Sigmoid colon (tissue), 4 donors: ENCODE measurements at regions not wholly inside any gene's neighbourhood (a gene's known extent, or its start where the extent isn't known, plus 50 kb on each side); places are given as distances from the start of the nearest gene placed in this dataset.

Experiments
- CTCF ChIP-seq, 4 experiments: fragments of 450-650 bp in 3 of 4; fragments of 200-600 bp in 1 of 4; IDR thresholded peaks; one replicate each; pipeline ENCODE4 v1.5.1; 2016 to 2019; ENCODE audit warnings: antibody characterized with exemption in 4 of 4, mild to moderate bottlenecking in 3 of 4, moderate library complexity in 2 of 4
- POLR2A ChIP-seq, 2 donors: fragments of 450-650 bp; IDR thresholded peaks; one replicate each; pipeline ENCODE4 v1.6.1; 2016; ENCODE audit warnings: antibody characterized with exemption in 2 of 2, mild to moderate bottlenecking in 2 of 2, moderate library complexity in 2 of 2
- POLR2AphosphoS5 ChIP-seq, 4 donors: sonication (generic); formaldehyde crosslinking; IDR thresholded peaks; one replicate each; pipeline ENCODE4 v1.6.1; 2017; ENCODE audit warnings: antibody characterized with exemption in 4 of 4

DNA sequence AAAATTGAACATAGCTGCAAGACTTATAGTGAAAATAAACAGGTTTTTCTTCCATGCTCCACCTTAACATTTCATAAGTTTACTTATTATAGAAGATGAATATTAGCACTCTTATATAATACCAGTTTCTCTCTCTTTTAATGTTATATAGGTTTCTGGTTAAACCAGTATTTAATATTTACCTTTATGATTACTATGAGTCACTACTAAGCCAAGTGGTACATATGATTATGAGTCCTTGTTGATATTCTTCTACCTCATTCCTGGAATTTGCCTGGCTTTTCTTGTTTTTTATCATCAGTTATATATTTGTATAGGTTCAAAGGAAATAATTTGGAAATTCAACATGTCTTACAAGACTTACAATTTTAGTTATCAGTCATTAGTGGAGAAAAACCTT, 89.9 kb upstream of the MAOA start:
- TF ChIP-seq POLR2A (IDR thresholded peaks at IDR 0.05) (no peak), CTCF (IDR thresholded peaks at IDR 0.05) (no peak), POLR2AphosphoS5 (IDR thresholded peaks at IDR 0.05) (no peak)
